ENCODE measurements at regions not wholly inside any gene's neighbourhood (a gene's known extent, or its start where the extent isn't known, plus 50 kb on each side); places are given as distances from the start of the nearest gene placed in this dataset.
"Not testable (repeated sequence)": the region's sequence is repeated elsewhere in the genome, so short reads cannot be mapped to it uniquely, and the experiment has no call there.

DNA sequence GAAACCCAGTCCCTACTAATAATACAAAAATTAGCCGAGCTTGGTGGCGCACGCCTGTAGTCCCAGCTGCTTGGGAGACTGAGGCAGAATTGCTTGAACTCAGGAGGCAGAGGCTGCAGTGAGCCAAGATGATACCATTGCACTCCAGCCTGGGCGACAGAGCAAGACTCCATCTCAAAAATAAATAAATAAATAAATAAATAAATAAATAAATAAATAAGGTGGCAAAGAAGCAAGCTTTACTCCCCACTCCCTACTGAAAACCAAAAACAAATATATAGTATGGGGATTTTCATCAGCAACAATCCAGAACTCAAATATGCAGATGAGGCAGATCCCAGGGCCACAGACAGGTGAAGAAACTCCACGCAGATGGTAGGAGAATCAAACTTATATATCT lies 492.2 kb upstream of the NAALADL2 start:
- not testable (repeated sequence) for H3K4me3 Mint-ChIP-seq; H3K27ac Mint-ChIP-seq; H3K27me3 Mint-ChIP-seq; H3K4me1 Mint-ChIP-seq (ENCODE audit: low read depth); H3K36me3 Mint-ChIP-seq (ENCODE audit: low read depth)
- peaks cover 18% of the 10 kb centered on the region for H3K9me3 Mint-ChIP-seq

- Mint-ChIP-seq H3K27ac (no peak overlapping the region), H3K9me3 (peaks cover 2% of the 10 kb centered on the region), H3K36me3 (ENCODE audit: low read depth) (no peaks in the 10 kb centered on the region), H3K4me1 (ENCODE audit: low read depth) (no peaks in the 10 kb centered on the region), H3K4me3 (no peak overlapping the region), H3K27me3 (no peaks in the 10 kb centered on the region)
These were observed 482.8 kb upstream of the NAALADL2 start for GRCh38 chr3:174376346-174376745.

DNA sequence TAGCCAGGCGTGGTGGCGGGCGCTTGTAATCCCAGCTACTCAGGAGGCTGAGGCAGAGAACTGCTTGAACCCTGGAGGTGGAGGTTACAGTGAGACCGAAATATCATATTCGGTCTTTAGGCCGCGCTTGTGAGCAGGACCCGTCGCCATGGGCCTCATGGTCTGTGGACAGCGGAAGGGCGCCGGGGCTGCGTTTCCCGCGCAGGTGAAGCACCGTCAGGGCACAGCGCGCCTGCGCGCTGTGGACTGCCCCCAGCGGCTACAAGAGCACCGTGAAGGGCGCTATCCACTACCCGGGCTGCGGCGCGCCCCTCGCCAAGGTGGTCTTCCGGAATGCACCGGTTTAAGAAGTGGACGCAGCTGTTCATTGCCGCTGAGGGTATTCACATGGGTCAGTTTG lies 482.0 kb upstream of the NAALADL2 start:
- no peaks in the 10 kb centered on the region for H3K36me3 Mint-ChIP-seq (ENCODE audit: low read depth)
- no peak overlapping the region for H3K27ac Mint-ChIP-seq
- no peaks in the 10 kb centered on the region for H3K4me1 Mint-ChIP-seq (ENCODE audit: low read depth)
- no peaks in the 10 kb centered on the region for H3K9me3 Mint-ChIP-seq
- no peak overlapping the region for H3K4me3 Mint-ChIP-seq
- H3K27me3 Mint-ChIP-seq: no peaks in the 10 kb centered on the region

DNA sequence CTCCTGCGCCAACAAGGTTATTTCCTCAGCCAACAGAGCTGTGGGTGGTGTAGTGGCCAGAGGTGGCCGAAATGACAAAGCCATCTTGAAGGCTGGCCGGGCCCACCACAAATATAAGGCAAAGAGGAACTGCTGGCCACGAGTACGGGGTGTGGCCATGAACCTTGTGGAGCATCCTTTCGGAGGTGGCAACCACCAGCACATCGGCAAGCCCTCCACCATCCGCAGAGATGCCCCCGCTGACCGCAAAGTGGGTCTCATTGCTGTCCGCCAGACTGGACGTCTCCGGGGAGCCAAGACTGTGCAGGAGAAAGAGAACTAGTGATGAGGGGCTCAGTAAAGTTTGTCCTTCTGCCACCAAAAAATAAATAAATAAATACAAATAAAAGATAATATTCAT lies 481.4 kb upstream of the NAALADL2 start:
- H3K27ac Mint-ChIP-seq: no peak overlapping the region
- H3K36me3 Mint-ChIP-seq (ENCODE audit: low read depth): no peaks in the 10 kb centered on the region
- H3K4me1 Mint-ChIP-seq (ENCODE audit: low read depth): no peaks in the 10 kb centered on the region

DNA sequence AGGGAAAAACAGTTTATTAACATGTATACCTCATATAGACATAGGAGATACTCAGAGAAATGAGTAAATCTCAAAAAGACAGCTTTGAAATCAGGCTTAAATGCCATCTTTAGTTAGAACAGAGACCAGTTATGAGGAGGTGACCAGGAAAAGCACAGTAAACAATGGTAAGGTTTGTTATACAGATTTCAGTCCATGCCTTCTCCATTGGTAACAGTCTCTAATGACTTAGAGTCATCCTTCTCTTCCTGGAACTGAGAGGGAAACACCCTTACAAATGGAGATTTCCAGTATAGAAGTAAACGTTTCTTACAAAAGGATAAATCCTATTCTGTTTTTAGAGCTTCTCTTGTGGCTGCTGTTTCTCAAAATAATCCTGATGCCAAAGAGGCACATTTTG lies 476.3 kb upstream of the NAALADL2 start:
- no peaks in the 10 kb centered on the region for H3K27me3 Mint-ChIP-seq
- H3K4me1 Mint-ChIP-seq (ENCODE audit: low read depth): no peaks in the 10 kb centered on the region
- H3K36me3 Mint-ChIP-seq (ENCODE audit: low read depth): no peaks in the 10 kb centered on the region
- H3K9me3 Mint-ChIP-seq: no peaks in the 10 kb centered on the region
- H3K27ac Mint-ChIP-seq: no peak overlapping the region
- H3K4me3 Mint-ChIP-seq: no peak overlapping the region

More for the DNA sequence above, 481.4 kb upstream of the NAALADL2 start:
- H3K4me3 Mint-ChIP-seq: no peak overlapping the region
- H3K9me3 Mint-ChIP-seq: no peaks in the 10 kb centered on the region
- no peaks in the 10 kb centered on the region for H3K27me3 Mint-ChIP-seq

GRCh38 chr3:174387736-174388135 lies 471.4 kb upstream of the NAALADL2 start:
- H3K4me3 Mint-ChIP-seq: no peak overlapping the region
- H3K27me3 Mint-ChIP-seq: no peaks in the 10 kb centered on the region
- no peaks in the 10 kb centered on the region for H3K9me3 Mint-ChIP-seq
- no peaks in the 10 kb centered on the region for H3K36me3 Mint-ChIP-seq (ENCODE audit: low read depth)
- no peaks in the 10 kb centered on the region for H3K4me1 Mint-ChIP-seq (ENCODE audit: low read depth)
- H3K27ac Mint-ChIP-seq: no peak overlapping the region

GRCh38 chr3:174397848-174398247 lies 461.3 kb upstream of the NAALADL2 start:
- H3K27ac Mint-ChIP-seq: no peak overlapping the region
- H3K4me1 Mint-ChIP-seq (ENCODE audit: low read depth): no peaks in the 10 kb centered on the region
- no peak overlapping the region for H3K4me3 Mint-ChIP-seq
- peaks cover 4% of the 10 kb centered on the region for H3K27me3 Mint-ChIP-seq
- no peaks in the 10 kb centered on the region for H3K36me3 Mint-ChIP-seq (ENCODE audit: low read depth)
- H3K9me3 Mint-ChIP-seq: peaks cover 8% of the 10 kb centered on the region

DNA sequence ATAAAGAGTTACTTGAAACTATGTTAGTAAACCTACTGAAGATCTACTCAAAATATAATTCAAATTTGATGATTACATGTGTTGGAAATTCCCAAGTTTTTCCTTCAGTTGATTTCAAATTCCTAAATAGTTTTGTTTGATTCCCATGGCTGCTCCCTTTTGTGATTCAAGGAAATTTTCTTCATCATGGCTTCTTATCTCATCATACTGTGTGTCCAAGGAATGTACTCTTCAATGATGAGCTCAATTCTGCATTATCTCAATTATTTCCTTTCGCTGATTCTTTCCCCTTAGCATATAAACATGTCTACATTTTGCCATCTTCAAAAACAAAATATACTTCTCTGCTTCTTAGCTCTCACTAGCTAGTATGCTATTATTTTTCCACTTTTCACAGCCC lies 460.4 kb upstream of the NAALADL2 start:
- no peaks in the 10 kb centered on the region for H3K36me3 Mint-ChIP-seq (ENCODE audit: low read depth)
- no peak overlapping the region for H3K27ac Mint-ChIP-seq
- H3K4me3 Mint-ChIP-seq: no peak overlapping the region
- H3K4me1 Mint-ChIP-seq (ENCODE audit: low read depth): no peaks in the 10 kb centered on the region
- H3K9me3 Mint-ChIP-seq: peaks cover 8% of the 10 kb centered on the region
- H3K27me3 Mint-ChIP-seq: peaks cover 4% of the 10 kb centered on the region

- H3K4me3 Mint-ChIP-seq: no peak overlapping the region
- H3K9me3 Mint-ChIP-seq: peaks cover 14% of the 10 kb centered on the region
- peaks cover 4% of the 10 kb centered on the region for H3K27me3 Mint-ChIP-seq
- H3K36me3 Mint-ChIP-seq (ENCODE audit: low read depth): no peaks in the 10 kb centered on the region
- no peak overlapping the region for H3K27ac Mint-ChIP-seq
- no peaks in the 10 kb centered on the region for H3K4me1 Mint-ChIP-seq (ENCODE audit: low read depth)
These were observed 455.3 kb upstream of the NAALADL2 start for GRCh38 chr3:174403831-174404230.

DNA sequence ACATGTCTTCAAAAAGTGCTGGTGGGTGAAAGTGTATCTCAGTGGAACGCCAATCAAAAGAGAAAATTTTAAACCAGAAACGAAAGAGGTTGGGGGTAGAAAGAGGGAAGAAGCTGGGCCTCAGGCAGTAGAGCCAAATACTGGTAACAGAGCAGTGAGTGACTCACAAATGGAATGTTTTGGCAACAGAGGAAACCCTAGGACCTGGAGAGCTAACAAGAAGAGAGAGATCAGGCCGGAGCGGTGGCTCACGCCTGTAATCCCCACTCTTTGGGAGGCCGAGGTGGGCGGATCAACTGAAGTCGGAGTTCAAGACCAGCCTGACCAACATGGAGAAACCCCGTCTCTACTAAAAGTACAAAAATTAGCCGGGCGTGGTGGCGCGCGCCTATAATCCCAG lies 450.8 kb upstream of the NAALADL2 start:
- Mint-ChIP-seq H3K9me3 (peaks cover 6% of the 10 kb centered on the region), H3K4me1 (ENCODE audit: low read depth) (no peaks in the 10 kb centered on the region), H3K4me3 (no peak overlapping the region), H3K27ac (no peak overlapping the region), H3K27me3 (no peaks in the 10 kb centered on the region), H3K36me3 (ENCODE audit: low read depth) (no peaks in the 10 kb centered on the region)

- no peaks in the 10 kb centered on the region for H3K27me3 Mint-ChIP-seq
- no peaks in the 10 kb centered on the region for H3K4me1 Mint-ChIP-seq (ENCODE audit: low read depth)
- no peak overlapping the region for H3K27ac Mint-ChIP-seq
- H3K36me3 Mint-ChIP-seq (ENCODE audit: low read depth): no peaks in the 10 kb centered on the region
- H3K4me3 Mint-ChIP-seq: no peak overlapping the region
- H3K9me3 Mint-ChIP-seq: peaks cover 6% of the 10 kb centered on the region
These were observed 449.9 kb upstream of the NAALADL2 start for GRCh38 chr3:174409086-174409743.

DNA sequence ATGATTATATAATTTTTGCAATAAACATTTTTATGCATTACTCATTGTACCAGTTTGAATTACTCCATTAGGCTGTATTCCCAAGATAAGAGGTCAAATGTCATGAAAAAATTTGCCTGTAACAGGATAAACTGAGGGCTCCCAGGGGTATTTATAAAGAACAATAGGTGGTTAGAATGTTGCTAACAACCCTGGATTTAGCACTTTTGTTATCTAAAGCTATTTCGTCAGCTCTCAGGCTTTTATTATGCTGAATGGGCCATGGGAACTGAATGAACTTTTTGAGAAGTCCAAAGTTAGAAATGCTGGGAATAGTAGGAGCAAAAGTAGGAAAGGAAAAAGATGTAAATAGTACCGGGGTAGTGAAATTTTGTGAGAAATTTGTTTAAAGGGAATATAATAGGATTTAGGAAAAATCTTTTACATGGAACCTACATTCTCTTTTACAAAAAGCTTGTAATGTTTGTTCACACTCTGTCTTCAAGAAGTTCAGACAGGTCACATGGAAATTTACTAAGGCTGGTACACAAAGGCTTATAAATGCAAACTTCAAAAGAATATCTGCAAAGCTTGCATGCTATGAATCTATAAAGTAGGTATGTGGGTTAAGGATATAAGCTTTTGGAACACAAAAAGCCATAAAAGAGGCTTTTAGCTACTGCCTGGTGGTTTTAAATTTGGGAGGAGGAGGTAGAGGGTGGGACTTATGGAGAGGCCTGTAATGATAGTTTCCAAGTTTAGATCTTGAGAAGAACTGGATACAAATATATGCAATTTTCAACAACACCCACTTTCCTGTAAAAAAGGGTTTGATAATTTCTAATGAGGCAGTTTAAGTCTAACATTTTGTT lies 445.8 kb upstream of the NAALADL2 start:
- H3K36me3 Mint-ChIP-seq (ENCODE audit: low read depth): no peaks in the 10 kb centered on the region
- no peaks in the 10 kb centered on the region for H3K4me1 Mint-ChIP-seq (ENCODE audit: low read depth)
- no peak overlapping the region for H3K4me3 Mint-ChIP-seq
- H3K27me3 Mint-ChIP-seq: no peaks in the 10 kb centered on the region
- no peak overlapping the region for H3K27ac Mint-ChIP-seq
- H3K9me3 Mint-ChIP-seq: no peaks in the 10 kb centered on the region

- Mint-ChIP-seq H3K27ac (no peak overlapping the region), H3K4me3 (no peak overlapping the region), H3K4me1 (ENCODE audit: low read depth) (no peaks in the 10 kb centered on the region), H3K36me3 (ENCODE audit: low read depth) (no peaks in the 10 kb centered on the region), H3K9me3 (no peaks in the 10 kb centered on the region), H3K27me3 (no peaks in the 10 kb centered on the region)
These were observed 444.2 kb upstream of the NAALADL2 start for GRCh38 chr3:174414902-174415301.

DNA sequence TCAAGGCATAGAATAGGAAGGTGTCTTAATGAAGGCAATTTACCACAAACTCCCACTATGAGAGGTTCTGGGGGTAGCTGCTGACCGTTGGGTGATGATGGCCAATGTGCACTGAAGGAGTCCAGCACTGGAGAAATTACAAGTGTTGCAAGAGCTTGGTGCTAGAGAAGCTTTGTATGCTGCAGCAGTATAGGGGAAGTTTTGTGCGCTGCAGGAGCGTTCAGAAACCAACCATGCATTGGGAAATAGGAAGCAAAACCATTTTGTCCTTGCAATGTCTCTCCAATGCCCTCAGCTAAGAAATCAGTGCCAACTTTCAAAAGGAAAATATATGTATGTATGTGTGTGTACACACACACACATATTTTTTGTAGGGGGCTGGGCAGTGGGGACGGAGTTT lies 441.6 kb upstream of the NAALADL2 start:
- H3K4me3 Mint-ChIP-seq: no peak overlapping the region
- no peaks in the 10 kb centered on the region for H3K9me3 Mint-ChIP-seq
- no peaks in the 10 kb centered on the region for H3K36me3 Mint-ChIP-seq (ENCODE audit: low read depth)
- no peaks in the 10 kb centered on the region for H3K27me3 Mint-ChIP-seq
- no peaks in the 10 kb centered on the region for H3K4me1 Mint-ChIP-seq (ENCODE audit: low read depth)
- no peak overlapping the region for H3K27ac Mint-ChIP-seq

- Mint-ChIP-seq H3K4me3 (no peak overlapping the region), H3K27ac (no peak overlapping the region), H3K27me3 (no peaks in the 10 kb centered on the region), H3K36me3 (ENCODE audit: low read depth) (no peaks in the 10 kb centered on the region), H3K9me3 (no peaks in the 10 kb centered on the region), H3K4me1 (ENCODE audit: low read depth) (no peaks in the 10 kb centered on the region)
These were observed 439.9 kb upstream of the NAALADL2 start for GRCh38 chr3:174419216-174419615.

- H3K27me3 Mint-ChIP-seq: no peaks in the 10 kb centered on the region
- no peaks in the 10 kb centered on the region for H3K36me3 Mint-ChIP-seq (ENCODE audit: low read depth)
- H3K9me3 Mint-ChIP-seq: no peaks in the 10 kb centered on the region
- no peaks in the 10 kb centered on the region for H3K4me1 Mint-ChIP-seq (ENCODE audit: low read depth)
- H3K27ac Mint-ChIP-seq: no peak overlapping the region
- H3K4me3 Mint-ChIP-seq: no peak overlapping the region
These were observed 435.2 kb upstream of the NAALADL2 start for GRCh38 chr3:174423936-174424335.
